ENCODE measurements at regions not wholly inside any gene's neighbourhood (a gene's known extent, or its start where the extent isn't known, plus 50 kb on each side); places are given as distances from the start of the nearest gene placed in this dataset.

GRCh38 chr15:52923626-52924025 lies 133.5 kb upstream of the ONECUT1 start:
- Mint-ChIP-seq H3K9me3 (peaks cover 0 to 4% (median 0%) of the 10 kb centered on the region in 7 donors), H3K4me1 (no peaks in the 10 kb centered on the region), H3K4me3 (no peak overlapping the region), H3K36me3 (no peaks in the 10 kb centered on the region), H3K27me3 (ENCODE audit: low read depth in 3 of 3) (peaks cover 1 to 4% (median 2%) of the 10 kb centered on the region in 3 donors), H3K27ac (no peak overlapping the region)
- Histone ChIP-seq H3K36me3 (replicated peaks in 1 of 2; ENCODE audit: control insufficient read depth in 1 of 2, insufficient read depth in 2 of 2, low read length in 2 of 2) (no peaks in the 10 kb centered on the region), H3K27me3 (ENCODE audit: control insufficient read depth in 2 of 2, insufficient read depth in 2 of 2, low read length in 2 of 2) (no peaks in the 10 kb centered on the region), H3K9me3 (replicated peaks in 1 of 2; ENCODE audit: control insufficient read depth in 1 of 2, insufficient read depth in 1 of 2, low read length in 2 of 2) (no peaks in the 10 kb centered on the region), H4K20me1 (ENCODE audit: insufficient read depth, low read length) (no peaks in the 10 kb centered on the region), H3K9ac (ENCODE audit: insufficient read depth, low read length, poor library complexity, severe bottlenecking) (no peak overlapping the region), H3K79me2 (ENCODE audit: insufficient read depth, low read length) (no peaks in the 10 kb centered on the region), H3K4me1 (ENCODE audit: control insufficient read depth in 1 of 2, insufficient read depth in 2 of 2, low read length in 2 of 2) (no peaks in the 10 kb centered on the region), H3K4me3 (replicated peaks in 1 of 3; ENCODE audit: low read depth in 2 of 3, low read length in 3 of 3) (no peak overlapping the region), H2AFZ (ENCODE audit: insufficient read depth, low read depth, low read length, poor library complexity, severe bottlenecking) (no peak overlapping the region), H3K4me2 (replicated peaks; ENCODE audit: extremely low read depth, low read length, poor library complexity, severe bottlenecking) (no peak overlapping the region), H3K27ac (ENCODE audit: low read depth in 1 of 2, low read length in 2 of 2) (no peak overlapping the region)
- intact Hi-C loops (cut with micrococcal nuclease): no loop called here
- no peak for DNase-seq
- WGBS (ENCODE audit: insufficient coverage): 97% methylated on average over 5 of the region's 6 CpGs
- TF ChIP-seq, protein P1, sequence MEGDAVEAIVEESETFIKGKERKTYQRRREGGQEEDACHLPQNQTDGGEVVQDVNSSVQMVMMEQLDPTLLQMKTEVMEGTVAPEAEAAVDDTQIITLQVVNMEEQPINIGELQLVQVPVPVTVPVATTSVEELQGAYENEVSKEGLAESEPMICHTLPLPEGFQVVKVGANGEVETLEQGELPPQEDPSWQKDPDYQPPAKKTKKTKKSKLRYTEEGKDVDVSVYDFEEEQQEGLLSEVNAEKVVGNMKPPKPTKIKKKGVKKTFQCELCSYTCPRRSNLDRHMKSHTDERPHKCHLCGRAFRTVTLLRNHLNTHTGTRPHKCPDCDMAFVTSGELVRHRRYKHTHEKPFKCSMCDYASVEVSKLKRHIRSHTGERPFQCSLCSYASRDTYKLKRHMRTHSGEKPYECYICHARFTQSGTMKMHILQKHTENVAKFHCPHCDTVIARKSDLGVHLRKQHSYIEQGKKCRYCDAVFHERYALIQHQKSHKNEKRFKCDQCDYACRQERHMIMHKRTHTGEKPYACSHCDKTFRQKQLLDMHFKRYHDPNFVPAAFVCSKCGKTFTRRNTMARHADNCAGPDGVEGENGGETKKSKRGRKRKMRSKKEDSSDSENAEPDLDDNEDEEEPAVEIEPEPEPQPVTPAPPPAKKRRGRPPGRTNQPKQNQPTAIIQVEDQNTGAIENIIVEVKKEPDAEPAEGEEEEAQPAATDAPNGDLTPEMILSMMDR (IDR thresholded peaks at IDR 0.05): no peak

- Mint-ChIP-seq H3K27ac (no peak overlapping the region), H3K27me3 (ENCODE audit: low read depth in 3 of 3) (peaks cover 1 to 4% (median 2%) of the 10 kb centered on the region in 3 donors), H3K9me3 (peaks cover 0 to 4% (median 0%) of the 10 kb centered on the region in 7 donors), H3K4me1 (no peaks in the 10 kb centered on the region), H3K4me3 (no peak overlapping the region), H3K36me3 (no peaks in the 10 kb centered on the region)
- H3K4me3 ChIP-seq (replicated peaks in 1 of 3; ENCODE audit: low read depth in 2 of 3, low read length in 3 of 3): no peak overlapping the region
- H2AFZ ChIP-seq (ENCODE audit: insufficient read depth, low read depth, low read length, poor library complexity, severe bottlenecking): no peak overlapping the region
- no peaks in the 10 kb centered on the region for H3K79me2 ChIP-seq (ENCODE audit: insufficient read depth, low read length)
- no peak overlapping the region for H3K27ac ChIP-seq (ENCODE audit: low read depth in 1 of 2, low read length in 2 of 2)
- H3K4me1 ChIP-seq (ENCODE audit: control insufficient read depth in 1 of 2, insufficient read depth in 2 of 2, low read length in 2 of 2): no peaks in the 10 kb centered on the region
- H3K4me2 ChIP-seq (replicated peaks; ENCODE audit: extremely low read depth, low read length, poor library complexity, severe bottlenecking): no peak overlapping the region
- 94% methylated on average over 2 of the region's 7 CpGs for WGBS (ENCODE audit: insufficient coverage)
- no peaks in the 10 kb centered on the region for H4K20me1 ChIP-seq (ENCODE audit: insufficient read depth, low read length)
- H3K27me3 ChIP-seq (ENCODE audit: control insufficient read depth in 2 of 2, insufficient read depth in 2 of 2, low read length in 2 of 2): no peaks in the 10 kb centered on the region
- no peak for DNase-seq
- no peaks in the 10 kb centered on the region for H3K36me3 ChIP-seq (replicated peaks in 1 of 2; ENCODE audit: control insufficient read depth in 1 of 2, insufficient read depth in 2 of 2, low read length in 2 of 2)
- intact Hi-C loops (cut with micrococcal nuclease): no loop called here
- H3K9me3 ChIP-seq (replicated peaks in 1 of 2; ENCODE audit: control insufficient read depth in 1 of 2, insufficient read depth in 1 of 2, low read length in 2 of 2): no peaks in the 10 kb centered on the region
- H3K9ac ChIP-seq (ENCODE audit: insufficient read depth, low read length, poor library complexity, severe bottlenecking): no peak overlapping the region
- TF ChIP-seq, protein P1 (IDR thresholded peaks at IDR 0.05): no peak
Measured at GRCh38 chr15:52922871-52923270, 132.7 kb upstream of the ONECUT1 start.

All from CD14-positive monocyte (primary cell).